ENCODE measurements at regions not wholly inside any gene's neighbourhood (a gene's known extent, or its start where the extent isn't known, plus 50 kb on each side); places are given as distances from the start of the nearest gene placed in this dataset.
"Not testable (repeated sequence)": the region's sequence is repeated elsewhere in the genome, so short reads cannot be mapped to it uniquely, and the experiment has no call there.

DNA sequence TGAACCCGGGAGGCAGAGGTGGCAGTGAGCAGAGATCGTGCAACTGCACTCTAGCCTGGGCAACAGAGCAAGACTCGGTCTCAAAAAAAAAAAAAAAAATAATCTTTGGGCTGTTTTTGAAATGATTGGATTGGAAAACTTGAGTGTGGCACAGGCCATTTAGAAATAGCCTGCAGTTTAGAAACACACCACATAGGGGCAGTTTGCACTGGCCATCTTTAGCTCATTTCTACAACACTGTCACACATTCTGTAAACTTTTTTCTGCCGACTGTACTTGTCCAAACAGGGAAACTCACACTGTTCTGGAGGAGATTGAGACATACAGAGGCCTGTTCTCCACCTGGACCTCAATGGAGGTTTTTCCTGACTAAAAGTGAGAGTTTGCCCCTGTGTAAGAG, 546.3 kb downstream of the RPIA start:
- H3K27ac Mint-ChIP-seq; H3K27me3 Mint-ChIP-seq (ENCODE audit: insufficient read depth); H3K4me1 Mint-ChIP-seq; H3K9ac ChIP-seq (ENCODE audit: extremely low read depth, low read length, poor library complexity, severe bottlenecking); H3K9me3 Mint-ChIP-seq; H3K27ac ChIP-seq (ENCODE audit: low read depth, low read length); H3K36me3 ChIP-seq (ENCODE audit: control insufficient read depth, insufficient read depth, low read length); H3K4me3 Mint-ChIP-seq; H3K36me3 Mint-ChIP-seq (ENCODE audit: low read depth); H3K4me3 ChIP-seq (ENCODE audit: low read length); DNase-seq; H3K4me1 ChIP-seq (ENCODE audit: control insufficient read depth, insufficient read depth, low read length); H3K27me3 ChIP-seq (ENCODE audit: control insufficient read depth, insufficient read depth, low read length, poor library complexity, severe bottlenecking); H3K9me3 ChIP-seq (ENCODE audit: control insufficient read depth, low read length): not testable (repeated sequence)
- WGBS, 2 experiments (ENCODE audit: insufficient coverage in 1 of 2, insufficient read length in 1 of 2): 73% methylated on average over 2 of the region's 4 CpGs; no CpG with 5 or more reads in 1 of the 2 experiments

DNA sequence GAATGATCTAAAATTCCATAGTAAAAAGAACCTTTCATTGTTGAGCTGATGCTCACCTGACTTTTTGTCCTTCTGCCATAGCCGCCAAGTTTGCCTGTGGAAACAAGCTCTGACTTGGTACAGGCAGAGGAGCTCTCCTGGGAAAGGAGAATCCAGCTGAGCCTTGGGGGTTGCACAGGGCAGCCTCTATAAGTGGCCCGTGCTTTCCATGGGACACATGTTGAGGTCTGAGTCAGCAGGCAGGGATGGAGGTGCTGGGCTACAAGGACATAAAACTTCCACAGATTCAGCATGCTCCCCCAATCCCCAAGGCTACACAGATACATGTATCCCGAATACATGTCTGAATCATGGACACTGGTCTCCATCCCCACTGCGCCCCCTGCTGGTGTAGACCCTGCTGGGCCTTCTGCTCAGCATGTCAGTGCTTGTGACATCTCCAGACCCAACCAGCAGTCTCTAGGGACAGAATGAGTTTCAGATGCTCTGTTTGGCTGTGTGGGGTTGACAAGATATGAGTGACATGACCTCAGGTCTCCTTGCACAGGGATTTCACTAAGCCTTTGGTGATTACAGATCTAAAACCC, 551.7 kb downstream of the RPIA start:
- H3K4me3 Mint-ChIP-seq; H3K4me1 Mint-ChIP-seq; H3K4me3 ChIP-seq (ENCODE audit: low read length); H3K36me3 Mint-ChIP-seq (ENCODE audit: low read depth); H3K4me1 ChIP-seq (ENCODE audit: control insufficient read depth, insufficient read depth, low read length); H3K36me3 ChIP-seq (ENCODE audit: control insufficient read depth, insufficient read depth, low read length); H3K27me3 Mint-ChIP-seq (ENCODE audit: insufficient read depth); H3K27ac Mint-ChIP-seq; H3K9ac ChIP-seq (ENCODE audit: extremely low read depth, low read length, poor library complexity, severe bottlenecking); H3K27ac ChIP-seq (ENCODE audit: low read depth, low read length); H3K27me3 ChIP-seq (ENCODE audit: control insufficient read depth, insufficient read depth, low read length, poor library complexity, severe bottlenecking); DNase-seq; H3K9me3 ChIP-seq (ENCODE audit: control insufficient read depth, low read length): not testable (repeated sequence)
- WGBS, 2 experiments (ENCODE audit: insufficient coverage in 1 of 2, insufficient read length in 1 of 2): 40 to 88% methylated on average over 1 to 4 of the region's 4 CpGs
- peaks cover 26% of the 10 kb centered on the region for H3K9me3 Mint-ChIP-seq

DNA sequence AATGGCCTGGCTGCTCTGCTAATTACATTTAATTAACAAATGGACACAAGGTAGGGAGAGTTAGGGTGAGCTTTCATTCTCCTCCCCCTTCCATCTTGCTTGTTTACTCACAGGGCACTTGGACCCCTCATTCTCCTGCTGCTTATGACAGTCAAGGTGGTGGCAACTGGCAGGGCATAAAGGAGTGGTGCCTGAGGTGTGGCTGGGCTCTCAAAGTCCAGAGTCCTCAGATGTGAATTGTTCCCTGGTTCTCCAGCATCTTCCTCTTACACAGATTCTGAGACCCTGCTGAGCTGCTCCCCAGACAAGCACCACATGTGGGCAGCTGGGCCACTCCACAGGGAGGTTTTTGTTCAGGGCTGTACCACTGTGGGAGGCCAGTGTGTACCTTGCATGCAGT, 552.9 kb downstream of the RPIA start:
- not testable (repeated sequence) for H3K27ac Mint-ChIP-seq; H3K4me1 ChIP-seq (ENCODE audit: control insufficient read depth, insufficient read depth, low read length); H3K9ac ChIP-seq (ENCODE audit: extremely low read depth, low read length, poor library complexity, severe bottlenecking); H3K4me1 Mint-ChIP-seq; H3K27ac ChIP-seq (ENCODE audit: low read depth, low read length); H3K27me3 Mint-ChIP-seq (ENCODE audit: insufficient read depth); H3K4me3 Mint-ChIP-seq; H3K9me3 ChIP-seq (ENCODE audit: control insufficient read depth, low read length); H3K27me3 ChIP-seq (ENCODE audit: control insufficient read depth, insufficient read depth, low read length, poor library complexity, severe bottlenecking); H3K36me3 ChIP-seq (ENCODE audit: control insufficient read depth, insufficient read depth, low read length); DNase-seq; H3K4me3 ChIP-seq (ENCODE audit: low read length); H3K36me3 Mint-ChIP-seq (ENCODE audit: low read depth)
- peaks cover 31% of the 10 kb centered on the region for H3K9me3 Mint-ChIP-seq

DNA sequence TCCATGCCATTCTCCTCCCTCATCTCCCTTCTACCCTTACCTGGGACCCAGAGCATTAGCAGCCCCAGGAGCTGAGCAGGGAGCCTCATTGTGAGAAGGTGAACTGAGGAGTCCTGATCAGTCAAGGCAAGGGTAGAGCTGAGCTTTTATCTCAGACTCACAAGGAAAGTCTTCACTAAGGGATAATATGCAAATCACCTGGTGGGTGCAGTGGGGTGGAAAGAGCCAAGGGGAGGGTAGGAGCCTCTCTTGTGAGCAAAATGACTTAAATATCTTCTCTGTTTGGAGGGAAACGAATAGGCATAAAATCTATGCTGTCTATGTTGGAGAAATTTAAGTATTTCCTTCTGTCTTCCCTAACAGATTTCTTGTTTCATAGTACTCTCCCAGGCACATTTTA, 554.0 kb downstream of the RPIA start:
- H3K9me3 ChIP-seq (ENCODE audit: control insufficient read depth, low read length); H3K27me3 Mint-ChIP-seq (ENCODE audit: insufficient read depth); H3K36me3 Mint-ChIP-seq (ENCODE audit: low read depth); H3K27ac Mint-ChIP-seq; H3K4me1 ChIP-seq (ENCODE audit: control insufficient read depth, insufficient read depth, low read length); H3K4me3 ChIP-seq (ENCODE audit: low read length); H3K9ac ChIP-seq (ENCODE audit: extremely low read depth, low read length, poor library complexity, severe bottlenecking); H3K27ac ChIP-seq (ENCODE audit: low read depth, low read length); H3K27me3 ChIP-seq (ENCODE audit: control insufficient read depth, insufficient read depth, low read length, poor library complexity, severe bottlenecking); H3K36me3 ChIP-seq (ENCODE audit: control insufficient read depth, insufficient read depth, low read length); H3K4me3 Mint-ChIP-seq; H3K4me1 Mint-ChIP-seq; DNase-seq: not testable (repeated sequence)
- 60% methylated on average over 1 of the region's 1 CpG; no CpG with 5 or more reads in 1 of the 2 experiments for WGBS, 2 experiments (ENCODE audit: insufficient coverage in 1 of 2, insufficient read length in 1 of 2)
- H3K9me3 Mint-ChIP-seq: peaks cover 31% of the 10 kb centered on the region

DNA sequence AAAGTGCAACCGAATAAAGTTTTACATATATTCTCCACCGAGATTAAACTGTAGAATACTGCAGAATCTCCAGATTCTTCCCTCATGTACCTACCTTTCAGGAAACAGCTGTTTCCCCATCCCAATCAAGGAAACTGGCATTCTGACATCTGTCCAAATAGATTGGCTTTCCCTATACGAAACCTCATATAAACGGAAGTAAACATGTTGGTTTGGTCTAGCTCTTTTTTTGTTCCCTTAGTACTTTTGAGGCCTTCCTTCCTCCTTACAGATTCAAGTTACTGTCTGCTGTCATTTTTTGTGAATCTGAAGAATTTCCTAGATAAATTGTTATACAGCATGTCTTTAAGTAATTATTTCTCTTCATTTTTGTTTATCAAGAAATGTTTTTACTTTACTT, 554.6 kb downstream of the RPIA start:
- DNase-seq; H3K4me1 ChIP-seq (ENCODE audit: control insufficient read depth, insufficient read depth, low read length); H3K9me3 ChIP-seq (ENCODE audit: control insufficient read depth, low read length); H3K4me3 Mint-ChIP-seq; H3K27me3 Mint-ChIP-seq (ENCODE audit: insufficient read depth); H3K4me3 ChIP-seq (ENCODE audit: low read length); H3K27ac ChIP-seq (ENCODE audit: low read depth, low read length); H3K4me1 Mint-ChIP-seq; H3K27me3 ChIP-seq (ENCODE audit: control insufficient read depth, insufficient read depth, low read length, poor library complexity, severe bottlenecking); H3K27ac Mint-ChIP-seq; H3K9ac ChIP-seq (ENCODE audit: extremely low read depth, low read length, poor library complexity, severe bottlenecking); H3K36me3 ChIP-seq (ENCODE audit: control insufficient read depth, insufficient read depth, low read length); H3K36me3 Mint-ChIP-seq (ENCODE audit: low read depth): not testable (repeated sequence)
- WGBS, 2 experiments (ENCODE audit: insufficient coverage in 1 of 2, insufficient read length in 1 of 2): 86 to 94% methylated on average over 2 to 3 of the region's 4 CpGs
- H3K9me3 Mint-ChIP-seq: peaks cover 31% of the 10 kb centered on the region

DNA sequence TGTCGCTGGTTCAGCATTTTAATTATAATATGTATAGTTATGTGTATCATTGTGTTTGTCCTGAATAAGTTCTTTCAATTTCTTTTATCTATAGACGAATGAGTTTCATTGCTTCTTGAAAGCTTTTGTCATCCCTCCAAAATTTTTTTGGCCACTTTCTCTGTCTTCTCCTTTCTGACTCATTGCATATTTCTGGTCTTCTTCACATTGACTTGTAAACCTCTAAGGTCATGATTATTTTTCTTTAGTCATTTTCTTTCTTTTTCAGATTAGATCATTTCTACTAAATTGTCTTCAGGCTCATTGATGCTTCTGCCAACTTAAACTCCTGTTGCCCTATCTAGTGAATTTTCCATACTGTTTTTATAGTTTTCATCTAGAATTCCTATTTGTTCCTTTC, 555.1 kb downstream of the RPIA start:
- H3K4me1 Mint-ChIP-seq, H3K4me3 Mint-ChIP-seq: not testable (repeated sequence)
- WGBS, 2 experiments (ENCODE audit: insufficient coverage in 1 of 2, insufficient read length in 1 of 2): 90 to 96% methylated on average over 2 of the region's 2 CpGs

DNA sequence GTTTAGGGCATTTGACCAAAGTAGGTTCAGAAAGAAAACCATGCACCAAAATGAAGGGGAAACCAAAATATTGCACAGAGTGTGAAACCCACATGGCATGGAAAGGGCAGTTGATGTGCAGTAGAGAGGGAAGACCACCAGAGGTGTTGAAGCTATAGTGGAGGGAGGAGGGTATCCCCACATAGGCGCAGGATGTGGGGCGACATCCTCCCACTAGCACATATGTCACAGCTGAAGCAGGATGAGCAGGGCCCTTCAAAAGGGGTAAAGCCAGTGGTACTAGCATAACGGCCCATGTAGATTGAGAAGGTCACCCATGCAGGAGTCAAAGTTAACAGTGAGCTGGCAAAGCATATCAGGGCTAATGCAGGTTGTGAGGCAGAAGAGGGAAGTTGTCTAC, 563.5 kb downstream of the RPIA start:
- not testable (repeated sequence) for H3K9ac ChIP-seq (ENCODE audit: extremely low read depth, low read length, poor library complexity, severe bottlenecking); H3K36me3 Mint-ChIP-seq (ENCODE audit: low read depth); H3K4me3 ChIP-seq (ENCODE audit: low read length); H3K27me3 ChIP-seq (ENCODE audit: control insufficient read depth, insufficient read depth, low read length, poor library complexity, severe bottlenecking); H3K9me3 ChIP-seq (ENCODE audit: control insufficient read depth, low read length); H3K4me1 ChIP-seq (ENCODE audit: control insufficient read depth, insufficient read depth, low read length); H3K27ac Mint-ChIP-seq; H3K4me1 Mint-ChIP-seq; H3K4me3 Mint-ChIP-seq; DNase-seq; H3K27ac ChIP-seq (ENCODE audit: low read depth, low read length); H3K27me3 Mint-ChIP-seq (ENCODE audit: insufficient read depth); H3K36me3 ChIP-seq (ENCODE audit: control insufficient read depth, insufficient read depth, low read length)
- WGBS, 2 experiments (ENCODE audit: insufficient coverage in 1 of 2, insufficient read length in 1 of 2): 63 to 92% methylated on average over 1 to 3 of the region's 3 CpGs
- peaks cover 11% of the 10 kb centered on the region for H3K9me3 Mint-ChIP-seq

More for the DNA sequence above, 555.1 kb downstream of the RPIA start:
- H3K36me3 Mint-ChIP-seq (ENCODE audit: low read depth); H3K4me3 ChIP-seq (ENCODE audit: low read length); H3K27me3 Mint-ChIP-seq (ENCODE audit: insufficient read depth); DNase-seq; H3K27ac Mint-ChIP-seq; H3K9me3 ChIP-seq (ENCODE audit: control insufficient read depth, low read length); H3K9ac ChIP-seq (ENCODE audit: extremely low read depth, low read length, poor library complexity, severe bottlenecking); H3K4me1 ChIP-seq (ENCODE audit: control insufficient read depth, insufficient read depth, low read length); H3K27me3 ChIP-seq (ENCODE audit: control insufficient read depth, insufficient read depth, low read length, poor library complexity, severe bottlenecking); H3K36me3 ChIP-seq (ENCODE audit: control insufficient read depth, insufficient read depth, low read length); H3K27ac ChIP-seq (ENCODE audit: low read depth, low read length): not testable (repeated sequence)
- peaks cover 26% of the 10 kb centered on the region for H3K9me3 Mint-ChIP-seq
